ENCODE measurements at regions not wholly inside any gene's neighbourhood (a gene's known extent, or its start where the extent isn't known, plus 50 kb on each side); places are given as distances from the start of the nearest gene placed in this dataset.

DNA sequence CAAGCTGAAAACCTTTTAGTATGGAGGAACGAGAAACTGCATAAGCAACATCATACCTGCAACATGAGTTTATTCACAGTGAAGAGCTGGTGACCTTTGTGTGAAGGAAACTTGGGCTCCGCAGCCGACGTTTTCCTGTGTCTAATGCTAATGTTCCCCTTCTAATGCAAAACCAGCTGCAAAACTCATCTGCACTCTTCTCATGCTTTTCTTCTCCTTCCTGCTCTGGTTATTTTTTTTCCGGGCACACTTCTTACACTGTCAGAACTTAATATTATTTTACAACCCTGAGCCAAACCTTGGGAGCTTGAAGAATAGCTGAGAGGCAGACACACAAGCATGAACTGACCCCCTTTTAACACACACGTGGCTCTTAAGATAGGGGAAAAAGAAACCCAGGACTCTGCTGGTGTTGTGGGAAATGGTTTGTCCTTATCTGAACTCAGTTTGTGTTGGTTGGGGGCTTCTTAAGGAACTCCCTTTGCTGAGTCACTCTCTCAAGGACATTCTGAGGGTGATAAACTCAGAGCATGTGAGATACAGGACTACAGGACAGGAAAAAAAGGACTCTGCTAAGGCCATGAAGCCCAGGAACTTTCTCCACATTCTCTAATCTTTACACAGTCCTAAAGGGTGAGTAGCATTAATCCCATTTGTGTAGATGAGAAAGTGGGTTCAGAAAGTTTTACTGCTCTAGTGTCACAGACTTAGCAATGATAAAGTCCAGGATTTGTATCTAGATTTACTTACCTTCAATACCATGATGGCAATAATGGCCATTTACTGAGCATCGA, 439.3 kb upstream of the TRIB2 start:
- TF ChIP-seq, protein P1, sequence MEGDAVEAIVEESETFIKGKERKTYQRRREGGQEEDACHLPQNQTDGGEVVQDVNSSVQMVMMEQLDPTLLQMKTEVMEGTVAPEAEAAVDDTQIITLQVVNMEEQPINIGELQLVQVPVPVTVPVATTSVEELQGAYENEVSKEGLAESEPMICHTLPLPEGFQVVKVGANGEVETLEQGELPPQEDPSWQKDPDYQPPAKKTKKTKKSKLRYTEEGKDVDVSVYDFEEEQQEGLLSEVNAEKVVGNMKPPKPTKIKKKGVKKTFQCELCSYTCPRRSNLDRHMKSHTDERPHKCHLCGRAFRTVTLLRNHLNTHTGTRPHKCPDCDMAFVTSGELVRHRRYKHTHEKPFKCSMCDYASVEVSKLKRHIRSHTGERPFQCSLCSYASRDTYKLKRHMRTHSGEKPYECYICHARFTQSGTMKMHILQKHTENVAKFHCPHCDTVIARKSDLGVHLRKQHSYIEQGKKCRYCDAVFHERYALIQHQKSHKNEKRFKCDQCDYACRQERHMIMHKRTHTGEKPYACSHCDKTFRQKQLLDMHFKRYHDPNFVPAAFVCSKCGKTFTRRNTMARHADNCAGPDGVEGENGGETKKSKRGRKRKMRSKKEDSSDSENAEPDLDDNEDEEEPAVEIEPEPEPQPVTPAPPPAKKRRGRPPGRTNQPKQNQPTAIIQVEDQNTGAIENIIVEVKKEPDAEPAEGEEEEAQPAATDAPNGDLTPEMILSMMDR (IDR thresholded peaks at IDR 0.05) = no peak
- H3K4me3 Mint-ChIP-seq = no peak overlapping the region

GRCh38 chr2:12278217-12278750, 438.5 kb upstream of the TRIB2 start:
- no peak for DNase-seq
- Mint-ChIP-seq H3K4me1 (ENCODE audit: low read depth) (no peaks in the 10 kb centered on the region), H3K27me3 (ENCODE audit: insufficient read depth) (peaks cover 10% of the 10 kb centered on the region), H3K27ac (no peak overlapping the region), H3K4me3 (no peak overlapping the region), H3K9me3 (no peaks in the 10 kb centered on the region), H3K36me3 (ENCODE audit: low read depth) (no peaks in the 10 kb centered on the region)
- TF ChIP-seq, protein P1 (IDR thresholded peaks at IDR 0.05) = no peak

More for the DNA sequence above, 439.3 kb upstream of the TRIB2 start:
- Mint-ChIP-seq H3K36me3 (ENCODE audit: low read depth) (no peaks in the 10 kb centered on the region), H3K9me3 (no peaks in the 10 kb centered on the region), H3K27ac (no peak overlapping the region), H3K27me3 (ENCODE audit: insufficient read depth) (peaks cover 10% of the 10 kb centered on the region), H3K4me1 (ENCODE audit: low read depth) (no peaks in the 10 kb centered on the region)
- DNase-seq = no peak

DNA sequence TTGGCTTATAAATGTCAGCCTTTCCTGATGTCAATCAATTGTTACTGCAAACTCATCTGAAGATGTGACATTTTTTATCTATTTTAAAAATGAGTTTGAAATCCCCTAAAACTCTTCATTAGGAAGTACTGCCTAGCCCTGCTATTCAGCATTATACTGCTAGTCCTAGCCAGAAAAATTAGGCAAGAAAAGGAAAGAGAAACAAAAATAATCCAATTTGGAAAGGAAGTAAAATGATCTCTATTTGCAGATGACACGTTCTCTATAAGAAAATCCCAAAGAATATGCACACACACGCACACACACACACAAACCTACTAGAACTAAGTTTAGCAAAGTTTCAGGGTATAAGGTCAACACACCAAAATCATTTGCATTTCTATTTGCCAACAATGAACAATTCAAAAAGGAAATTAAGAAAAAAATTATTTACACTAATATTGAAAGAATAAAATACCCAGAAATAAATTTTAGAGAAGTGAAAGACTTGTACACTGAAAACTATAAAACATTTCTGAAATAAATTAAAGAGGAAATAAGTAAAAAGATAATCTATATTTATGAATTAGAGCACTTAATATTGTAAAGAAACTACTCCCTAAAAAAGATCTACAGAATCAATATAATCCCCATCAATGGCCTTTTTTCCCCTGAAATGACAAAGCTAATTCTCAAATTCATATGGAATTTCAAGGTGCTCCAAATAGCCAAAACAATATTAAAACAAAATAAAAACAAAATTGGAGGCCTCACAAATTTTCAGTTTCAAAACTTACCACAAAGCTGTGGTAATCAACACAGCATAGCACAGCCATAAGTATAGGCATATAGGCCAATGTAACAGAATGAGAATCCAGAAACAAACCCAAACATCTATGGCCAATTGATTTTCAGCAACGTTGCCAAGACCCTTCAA, 433.7 kb upstream of the TRIB2 start:
- Mint-ChIP-seq H3K27me3 (ENCODE audit: insufficient read depth) (peaks cover 11% of the 10 kb centered on the region), H3K36me3 (ENCODE audit: low read depth) (no peaks in the 10 kb centered on the region), H3K9me3 (no peaks in the 10 kb centered on the region), H3K4me1 (ENCODE audit: low read depth) (peaks cover 20% of the 10 kb centered on the region), H3K4me3 (no peak overlapping the region), H3K27ac (no peak overlapping the region)
- TF ChIP-seq, protein P1 (IDR thresholded peaks at IDR 0.05) = no peak
- DNase-seq = no peak

DNA sequence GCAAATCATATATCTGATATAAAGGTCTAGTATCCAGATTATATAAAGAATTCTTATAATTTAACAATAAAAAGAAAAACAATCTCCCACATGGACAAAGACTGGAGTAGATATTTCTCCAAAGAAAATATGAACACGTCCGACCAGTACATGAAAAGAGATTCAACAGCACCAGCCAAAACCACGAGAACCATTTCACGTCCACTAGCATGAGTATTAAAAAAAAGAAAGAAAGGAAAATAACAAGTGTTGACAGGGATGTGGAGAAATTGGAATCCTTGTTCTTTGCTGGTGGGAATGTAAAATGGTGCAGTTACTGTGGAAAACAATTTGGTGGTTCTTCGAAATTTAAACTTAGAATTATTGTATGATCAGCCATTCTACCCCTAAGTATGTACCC, 432.7 kb upstream of the TRIB2 start:
- TF ChIP-seq, protein P1 (IDR thresholded peaks at IDR 0.05) = no peak
- no peak for DNase-seq

DNA sequence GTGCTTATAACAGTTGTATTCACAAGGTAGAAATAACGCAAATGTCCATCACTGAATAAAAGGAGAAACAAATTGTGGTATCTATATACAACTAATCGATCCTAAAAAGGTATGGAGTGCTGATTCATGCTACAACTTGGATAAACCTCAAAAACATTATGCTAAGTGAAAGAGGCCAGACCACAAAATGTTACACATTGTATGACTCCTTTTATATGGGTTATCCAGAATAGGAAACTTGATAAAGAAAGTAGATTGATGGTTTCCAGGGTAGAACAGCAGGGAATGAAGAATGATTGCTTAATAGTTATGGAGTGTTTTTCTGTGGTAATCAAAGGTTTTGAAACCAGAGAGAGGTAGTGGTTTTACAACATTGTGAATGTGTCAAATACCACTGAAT, 432.2 kb upstream of the TRIB2 start:
- TF ChIP-seq, protein P1 (IDR thresholded peaks at IDR 0.05) = no peak
- no peak for DNase-seq
- Mint-ChIP-seq H3K4me1 (ENCODE audit: low read depth) (peaks cover 20% of the 10 kb centered on the region), H3K27me3 (ENCODE audit: insufficient read depth) (peaks cover 9% of the 10 kb centered on the region), H3K9me3 (no peaks in the 10 kb centered on the region), H3K27ac (no peak overlapping the region), H3K36me3 (ENCODE audit: low read depth) (no peaks in the 10 kb centered on the region), H3K4me3 (no peak overlapping the region)

More for the DNA sequence above, 432.7 kb upstream of the TRIB2 start:
- no peaks in the 10 kb centered on the region for H3K9me3 Mint-ChIP-seq
- no peak overlapping the region for H3K27ac Mint-ChIP-seq
- H3K36me3 Mint-ChIP-seq (ENCODE audit: low read depth) = no peaks in the 10 kb centered on the region
- H3K4me1 Mint-ChIP-seq (ENCODE audit: low read depth) = peaks cover 20% of the 10 kb centered on the region
- no peak overlapping the region for H3K4me3 Mint-ChIP-seq
- H3K27me3 Mint-ChIP-seq (ENCODE audit: insufficient read depth) = peaks cover 11% of the 10 kb centered on the region

All from HFFc6 (cell line).